ENCODE measurements at regions not wholly inside any gene's neighbourhood (a gene's known extent, or its start where the extent isn't known, plus 50 kb on each side); places are given as distances from the start of the nearest gene placed in this dataset.

- TF ChIP-seq, protein P1, sequence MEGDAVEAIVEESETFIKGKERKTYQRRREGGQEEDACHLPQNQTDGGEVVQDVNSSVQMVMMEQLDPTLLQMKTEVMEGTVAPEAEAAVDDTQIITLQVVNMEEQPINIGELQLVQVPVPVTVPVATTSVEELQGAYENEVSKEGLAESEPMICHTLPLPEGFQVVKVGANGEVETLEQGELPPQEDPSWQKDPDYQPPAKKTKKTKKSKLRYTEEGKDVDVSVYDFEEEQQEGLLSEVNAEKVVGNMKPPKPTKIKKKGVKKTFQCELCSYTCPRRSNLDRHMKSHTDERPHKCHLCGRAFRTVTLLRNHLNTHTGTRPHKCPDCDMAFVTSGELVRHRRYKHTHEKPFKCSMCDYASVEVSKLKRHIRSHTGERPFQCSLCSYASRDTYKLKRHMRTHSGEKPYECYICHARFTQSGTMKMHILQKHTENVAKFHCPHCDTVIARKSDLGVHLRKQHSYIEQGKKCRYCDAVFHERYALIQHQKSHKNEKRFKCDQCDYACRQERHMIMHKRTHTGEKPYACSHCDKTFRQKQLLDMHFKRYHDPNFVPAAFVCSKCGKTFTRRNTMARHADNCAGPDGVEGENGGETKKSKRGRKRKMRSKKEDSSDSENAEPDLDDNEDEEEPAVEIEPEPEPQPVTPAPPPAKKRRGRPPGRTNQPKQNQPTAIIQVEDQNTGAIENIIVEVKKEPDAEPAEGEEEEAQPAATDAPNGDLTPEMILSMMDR (IDR thresholded peaks at IDR 0.05) = no peak
- no peak for TF ChIP-seq REST (IDR thresholded peaks at IDR 0.05; ENCODE audit: insufficient read depth in 1 of 2, low read depth in 2 of 2, low read length in 1 of 2)
These were observed 239.0 kb upstream of the RNF32 start for GRCh38 chr7:156401617-156402016.

Data from Panc1 (cell line).